Trophoblast cell (in vitro differentiated cells and primary cell): ENCODE measurements at regions not wholly inside any gene's neighbourhood (a gene's known extent, or its start where the extent isn't known, plus 50 kb on each side); places are given as distances from the start of the nearest gene placed in this dataset.
"Not testable (repeated sequence)": the region's sequence is repeated elsewhere in the genome, so short reads cannot be mapped to it uniquely, and the experiment has no call there.

Source experiments
- DNase-seq, 2 donors: peaks; one replicate each; pipeline ENCODE4 v3.0.0-alpha.2; 2016
- H2AFZ ChIP-seq: 2 replicates; pipeline ENCODE4 v1.6.1; 2013; ENCODE audit warnings: low read length, moderate library complexity, mild to moderate bottlenecking; ENCODE audit not compliant: insufficient read depth, poor library complexity
- H2AK5ac ChIP-seq: 2 replicates; pipeline ENCODE4 v1.6.1; 2013; ENCODE audit warnings: mild to moderate bottlenecking, low read length
- H2BK120ac ChIP-seq: 2 replicates; pipeline ENCODE4 v1.6.1; 2013; ENCODE audit warnings: low read length, mild to moderate bottlenecking, moderate library complexity; ENCODE audit not compliant: insufficient read depth, poor library complexity
- H2BK12ac ChIP-seq: 2 replicates; pipeline ENCODE4 v1.6.1; 2013; ENCODE audit warnings: mild to moderate bottlenecking, low read length, moderate library complexity
- H2BK5ac ChIP-seq: 2 replicates; pipeline ENCODE4 v1.6.1; 2013; ENCODE audit warnings: low read length, low read depth, moderate library complexity, mild to moderate bottlenecking; ENCODE audit not compliant: poor library complexity
- H3K14ac ChIP-seq: 2 replicates; pipeline ENCODE4 v1.6.1; 2013; ENCODE audit warnings: mild to moderate bottlenecking, low read length
- H3K18ac ChIP-seq: 2 replicates; pipeline ENCODE4 v1.6.1; 2013; ENCODE audit warnings: mild to moderate bottlenecking, low read length
- H3K23ac ChIP-seq: 2 replicates; pipeline ENCODE4 v1.6.1; 2013; ENCODE audit warnings: low read length
- H3K27ac ChIP-seq: 2 replicates; pipeline ENCODE4 v1.5.1; 2013; ENCODE audit warnings: low read depth, mild to moderate bottlenecking, inconsistent platforms, low read length, moderate library complexity
- H3K27me3 ChIP-seq: 2 replicates; pipeline ENCODE4 v1.6.1; 2013; ENCODE audit warnings: inconsistent platforms, mild to moderate bottlenecking, low read length, moderate library complexity; ENCODE audit not compliant: insufficient read depth
- H3K36me3 ChIP-seq, 2 experiments: 1 replicate in 1 of 2; 2 replicates in 1 of 2; pipeline ENCODE4 v1.6.1; 2013; ENCODE audit warnings: low read length in 2 of 2, mild to moderate bottlenecking in 2 of 2, moderate library complexity in 1 of 2; ENCODE audit not compliant: insufficient read depth in 2 of 2, control insufficient read depth in 1 of 2
- H3K4ac ChIP-seq: 2 replicates; pipeline ENCODE4 v1.6.1; 2013; ENCODE audit warnings: low read depth, mild to moderate bottlenecking, low read length, moderate library complexity
- H3K4me1 ChIP-seq, 2 experiments: 1 replicate in 1 of 2; 2 replicates in 1 of 2; pipeline ENCODE4 v1.6.1; 2013; ENCODE audit warnings: low read length in 2 of 2, mild to moderate bottlenecking in 2 of 2, moderate library complexity in 1 of 2; ENCODE audit not compliant: insufficient read depth in 2 of 2, control insufficient read depth in 1 of 2
- H3K4me2 ChIP-seq: 2 replicates; pipeline ENCODE4 v1.6.1; 2013; ENCODE audit warnings: inconsistent platforms, mild to moderate bottlenecking, low read length, moderate library complexity
- H3K4me3 ChIP-seq: 2 replicates; pipeline ENCODE4 v1.5.1; 2013; ENCODE audit warnings: mild to moderate bottlenecking, low read depth, low read length, inconsistent platforms
- H3K79me1 ChIP-seq: one replicate; pipeline ENCODE4 v1.6.1; 2013; ENCODE audit warnings: low read length
- H3K79me2 ChIP-seq: 2 replicates; pipeline ENCODE4 v1.6.1; 2013; ENCODE audit warnings: low read length, mild to moderate bottlenecking; ENCODE audit not compliant: control insufficient read depth, insufficient read depth, poor library complexity
- H3K9ac ChIP-seq: 2 replicates; pipeline ENCODE4 v1.6.1; 2013; ENCODE audit warnings: mild to moderate bottlenecking, low read length
- H3K9me3 ChIP-seq: 2 replicates; pipeline ENCODE4 v1.6.1; 2013; ENCODE audit warnings: low read depth, mild to moderate bottlenecking, control low read depth, inconsistent platforms, low read length; ENCODE audit not compliant: insufficient read depth
- H4K12ac ChIP-seq: 2 replicates; pipeline ENCODE4 v1.6.1; 2013; ENCODE audit warnings: low read depth, mild to moderate bottlenecking, low read length, moderate library complexity
- H4K8ac ChIP-seq: 2 replicates; pipeline ENCODE4 v1.6.1; 2013; ENCODE audit warnings: low read depth, mild to moderate bottlenecking, low read length, moderate library complexity
- H4K91ac ChIP-seq: one replicate; pipeline ENCODE4 v1.6.1; 2013; ENCODE audit warnings: low read depth, mild to moderate bottlenecking, low read length, moderate library complexity
- WGBS: extraction: QIAGEN DNeasy Blood & Tissue Kit; methylation state at CpG from one replicate; pipeline ENCODE4 v1.1.7; 2013; ENCODE audit warnings: missing lambda C conversion rate; ENCODE audit not compliant: insufficient read length, insufficient coverage; ENCODE audit errors: extremely low coverage; 5-methylcytosine and 5-hydroxymethylcytosine counted together

GRCh38 chr6:168796106-168796505 is 355.1 kb downstream of the SMOC2 start:
- H4K12ac ChIP-seq, result no peak overlapping the region
- no peak overlapping the region for H3K27ac ChIP-seq
- H3K79me2 ChIP-seq, result no peaks in the 10 kb centered on the region
- H3K4me1 ChIP-seq, result peaks cover 0 to 3% of the 10 kb centered on the region in 2 experiments
- H3K4ac ChIP-seq, result no peak overlapping the region
- H2BK12ac ChIP-seq, result no peak overlapping the region
- no peak overlapping the region for H3K18ac ChIP-seq
- no peaks in the 10 kb centered on the region for H3K27me3 ChIP-seq
- no peak overlapping the region for H3K14ac ChIP-seq
- no peak overlapping the region for H2AK5ac ChIP-seq
- H3K79me1 ChIP-seq, result peaks cover 2% of the 10 kb centered on the region
- H2BK5ac ChIP-seq, result no peak overlapping the region
- no peak overlapping the region for H4K91ac ChIP-seq
- no peak overlapping the region for H3K4me3 ChIP-seq
- H3K23ac ChIP-seq, result no peak overlapping the region
- no peak overlapping the region for H2BK120ac ChIP-seq
- peak; percentile 70 to 93 for DNase-seq
- no peak overlapping the region for H2AFZ ChIP-seq
- no peak overlapping the region for H3K9ac ChIP-seq
- no peaks in the 10 kb centered on the region for H3K36me3 ChIP-seq
- WGBS, result no CpG with 5 or more reads among the region's 8 CpGs
- H3K9me3 ChIP-seq, result peaks cover 11% of the 10 kb centered on the region
- no peak overlapping the region for H4K8ac ChIP-seq
- H3K4me2 ChIP-seq, result no peak overlapping the region

DNA sequence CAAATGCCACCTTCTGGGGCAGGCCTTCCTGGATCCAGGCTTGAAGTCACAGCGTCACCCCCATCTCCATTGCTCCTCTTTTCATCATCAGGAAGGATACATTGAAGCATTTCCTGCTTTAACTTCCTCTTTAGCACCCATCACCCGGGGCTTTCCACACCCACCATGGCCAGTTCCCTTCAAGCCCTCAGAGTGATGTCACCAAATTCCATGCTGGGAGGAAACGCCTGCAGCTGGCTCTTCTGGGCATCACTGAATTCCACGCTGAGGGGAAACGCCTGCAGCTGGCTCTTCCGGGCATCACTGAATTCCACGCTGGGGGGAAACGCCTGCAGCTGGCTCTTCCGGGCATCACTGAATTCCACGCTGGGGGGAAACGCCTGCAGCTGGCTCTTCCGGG is 354.6 kb downstream of the SMOC2 start:
- H3K4me2 ChIP-seq, result not testable (repeated sequence)

DNA sequence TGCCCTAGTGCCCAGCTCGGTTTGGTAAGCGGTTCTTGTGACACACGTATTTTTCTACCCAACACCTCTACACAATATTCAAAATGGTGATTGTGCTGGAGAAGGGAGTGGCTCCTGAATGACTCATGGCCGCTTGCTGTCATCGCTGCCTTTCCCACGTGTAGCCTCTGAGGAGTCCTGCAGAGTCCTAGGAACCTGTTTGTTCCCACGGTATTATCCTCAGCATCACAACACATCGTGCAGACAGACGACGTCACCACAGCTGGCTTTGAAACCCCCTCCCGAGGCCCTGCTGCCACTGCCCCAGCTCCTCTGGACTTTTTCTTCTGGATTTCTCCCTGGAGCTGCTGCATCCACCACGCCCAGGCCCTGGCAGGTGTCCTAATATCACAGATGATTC is 353.5 kb downstream of the SMOC2 start:
- Histone ChIP-seq H4K8ac (no peak overlapping the region), H2BK12ac (no peak overlapping the region), H3K79me1 (peaks cover 2% of the 10 kb centered on the region), H3K23ac (no peak overlapping the region), H3K18ac (no peak overlapping the region), H3K27me3 (no peaks in the 10 kb centered on the region), H3K4ac (no peak overlapping the region), H3K27ac (no peak overlapping the region), H3K9me3 (peaks cover 11% of the 10 kb centered on the region), H3K4me1 (peaks cover 0 to 3% of the 10 kb centered on the region in 2 experiments), H3K4me3 (no peak overlapping the region), H3K4me2 (no peak overlapping the region), H3K9ac (no peak overlapping the region), H3K79me2 (no peaks in the 10 kb centered on the region), H4K91ac (no peak overlapping the region), H2AK5ac (no peak overlapping the region), H2AFZ (no peak overlapping the region), H2BK5ac (no peak overlapping the region), H2BK120ac (no peak overlapping the region), H3K14ac (no peak overlapping the region), H3K36me3 (no peaks in the 10 kb centered on the region), H4K12ac (no peak overlapping the region)
- WGBS, result no CpG with 5 or more reads among the region's 12 CpGs
- DNase-seq, result peak; percentile 29 to 44

More for the DNA sequence above, 354.6 kb downstream of the SMOC2 start:
- H3K9ac ChIP-seq, H2BK120ac ChIP-seq, H3K23ac ChIP-seq, H2BK5ac ChIP-seq, H3K27me3 ChIP-seq, H3K79me1 ChIP-seq, H2BK12ac ChIP-seq, H4K8ac ChIP-seq, H3K4me3 ChIP-seq, H4K12ac ChIP-seq, H3K4me1 ChIP-seq, H3K18ac ChIP-seq, H3K4ac ChIP-seq, H4K91ac ChIP-seq, H2AK5ac ChIP-seq, H3K79me2 ChIP-seq, H2AFZ ChIP-seq, H3K27ac ChIP-seq, H3K14ac ChIP-seq, H3K36me3 ChIP-seq: not testable (repeated sequence)
- peaks cover 11% of the 10 kb centered on the region for H3K9me3 ChIP-seq
- WGBS, result no CpG with 5 or more reads among the region's 12 CpGs
- peak; percentile 72 to 91 for DNase-seq

DNA sequence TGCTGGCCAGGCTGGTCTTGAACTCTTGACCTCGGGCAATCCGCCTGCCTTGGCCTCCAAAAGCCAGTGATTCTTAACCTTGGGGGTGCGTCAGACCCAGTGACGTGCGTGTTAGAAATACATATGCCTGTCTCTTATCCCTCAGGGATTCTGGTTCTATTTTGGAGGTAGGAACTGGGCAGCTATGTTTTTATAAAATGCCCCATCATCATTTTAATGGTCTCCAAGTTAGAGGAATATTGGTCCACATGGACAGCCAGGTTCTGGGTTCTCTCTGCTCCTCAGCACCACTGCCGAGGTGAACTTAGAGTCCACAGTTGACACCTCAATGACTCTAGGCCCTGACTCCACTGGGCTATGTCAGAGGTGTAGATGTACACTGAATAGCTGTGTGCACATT is 352.7 kb downstream of the SMOC2 start:
- peaks cover 11% of the 10 kb centered on the region for H3K9me3 ChIP-seq
- no peak overlapping the region for H2BK120ac ChIP-seq
- H3K79me1 ChIP-seq, result peaks cover 2% of the 10 kb centered on the region
- H3K23ac ChIP-seq, result no peak overlapping the region
- no peak overlapping the region for H2AK5ac ChIP-seq
- no peak overlapping the region for H3K27ac ChIP-seq
- no peak overlapping the region for H2BK5ac ChIP-seq
- H3K4me2 ChIP-seq, result no peak overlapping the region
- no peak overlapping the region for H2BK12ac ChIP-seq
- H2AFZ ChIP-seq, result no peak overlapping the region
- H4K91ac ChIP-seq, result no peak overlapping the region
- no peak overlapping the region for H3K4ac ChIP-seq
- H3K9ac ChIP-seq, result no peak overlapping the region
- H4K12ac ChIP-seq, result no peak overlapping the region
- no peaks in the 10 kb centered on the region for H3K36me3 ChIP-seq
- H3K4me1 ChIP-seq, result peaks cover 0 to 3% of the 10 kb centered on the region in 2 experiments
- WGBS, result no CpG with 5 or more reads among the region's 6 CpGs
- H3K14ac ChIP-seq, result no peak overlapping the region
- no peaks in the 10 kb centered on the region for H3K79me2 ChIP-seq
- H3K4me3 ChIP-seq, result no peak overlapping the region
- H3K27me3 ChIP-seq, result no peaks in the 10 kb centered on the region
- no peak for DNase-seq
- no peak overlapping the region for H3K18ac ChIP-seq
- H4K8ac ChIP-seq, result no peak overlapping the region
